Anterior cingulate cortex (tissue), 58 donors: ENCODE measurements at regions not wholly inside any gene's neighbourhood (a gene's known extent, or its start where the extent isn't known, plus 50 kb on each side); places are given as distances from the start of the nearest gene placed in this dataset.
"Not testable (repeated sequence)": the region's sequence is repeated elsewhere in the genome, so short reads cannot be mapped to it uniquely, and the experiment has no call there.

ENCODE experiments used
- DNase-seq, 58 donors: peaks; one replicate each; lab custom pipeline; 2025; lab: John Stamatoyannopoulos, UW

- DNase-seq: no peak
These were observed 415.7 kb upstream of the NDST4 start for GRCh38 chr4:115529126-115529525.

- DNase-seq: not testable (repeated sequence)
These were observed 406.1 kb upstream of the NDST4 start for GRCh38 chr4:115519476-115519875.

- no peak for DNase-seq
These were observed 402.4 kb upstream of the NDST4 start for GRCh38 chr4:115515772-115516171.

DNA sequence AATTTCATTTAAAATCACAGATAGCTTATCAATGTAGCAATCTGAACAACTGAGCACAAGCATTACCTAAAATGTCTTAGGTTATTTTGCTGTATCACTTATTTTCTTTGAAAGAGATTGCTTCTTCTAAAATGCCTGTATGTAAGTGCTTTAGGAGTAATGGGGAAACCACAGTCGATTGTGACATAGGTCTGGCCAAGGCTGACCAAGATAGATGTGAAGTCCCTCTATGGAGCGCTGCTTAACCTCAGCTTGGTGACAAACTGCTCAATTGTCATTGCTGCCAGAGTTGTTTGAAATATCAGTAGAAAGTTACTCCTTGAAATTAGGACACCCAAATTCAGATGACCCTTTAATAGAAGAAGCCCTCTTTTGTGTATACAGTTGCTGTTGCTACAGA lies 401.9 kb upstream of the NDST4 start:
- no peak for DNase-seq

GRCh38 chr4:115514675-115515074 lies 401.3 kb upstream of the NDST4 start:
- DNase-seq: no peak

DNA sequence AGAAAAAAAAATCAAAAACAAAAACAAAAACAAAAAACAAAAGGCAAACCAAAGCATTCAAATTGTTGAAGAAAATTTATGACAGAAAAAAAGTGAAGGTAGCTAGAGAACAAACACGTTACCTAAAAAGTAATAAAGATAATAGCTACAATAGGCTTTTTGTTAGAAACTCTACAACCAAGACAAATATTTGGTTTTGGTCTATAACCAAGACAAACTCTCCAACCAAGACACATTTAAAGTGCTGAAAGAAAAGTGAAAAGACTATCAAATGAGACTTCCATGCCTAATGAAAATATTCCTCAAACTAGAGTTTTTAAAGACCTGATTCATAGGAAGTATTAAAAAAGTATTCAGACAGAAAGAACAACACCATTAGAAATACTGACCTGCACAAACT lies 391.9 kb upstream of the NDST4 start:
- no peak for DNase-seq

- DNase-seq: no peak
These were observed 388.2 kb upstream of the NDST4 start for GRCh38 chr4:115501656-115502055.

DNA sequence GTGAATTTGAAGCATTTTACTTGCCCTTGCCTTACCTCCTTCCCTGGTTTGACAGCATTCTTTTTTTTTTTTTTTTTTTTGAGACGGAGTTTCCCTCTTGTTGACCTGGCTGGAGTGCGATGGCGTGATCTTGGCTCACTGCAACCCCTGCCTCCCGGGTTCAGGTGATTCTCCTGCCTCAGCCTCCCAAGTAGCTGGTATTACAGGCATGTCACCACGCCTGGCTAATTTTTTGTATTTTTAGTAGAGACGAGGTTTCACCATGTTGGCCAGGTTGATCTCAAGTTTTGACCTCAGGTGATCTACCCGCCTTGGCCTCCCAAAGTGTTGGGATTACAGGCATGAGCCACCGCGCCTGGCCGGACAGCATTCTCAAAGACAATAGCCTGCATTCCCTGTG lies 380.4 kb upstream of the NDST4 start:
- DNase-seq: not testable (repeated sequence)

GRCh38 chr4:115491686-115492085 lies 378.3 kb upstream of the NDST4 start:
- no peak for DNase-seq

GRCh38 chr4:115489279-115489678 lies 375.9 kb upstream of the NDST4 start:
- no peak for DNase-seq

- no peak for DNase-seq
These were observed 372.0 kb upstream of the NDST4 start for GRCh38 chr4:115485402-115485801.

GRCh38 chr4:115484479-115484878 lies 371.1 kb upstream of the NDST4 start:
- no peak for DNase-seq

- no peak for DNase-seq
These were observed 357.3 kb upstream of the NDST4 start for GRCh38 chr4:115470763-115471162.

GRCh38 chr4:115459301-115459700 lies 345.9 kb upstream of the NDST4 start:
- not testable (repeated sequence) for DNase-seq

DNA sequence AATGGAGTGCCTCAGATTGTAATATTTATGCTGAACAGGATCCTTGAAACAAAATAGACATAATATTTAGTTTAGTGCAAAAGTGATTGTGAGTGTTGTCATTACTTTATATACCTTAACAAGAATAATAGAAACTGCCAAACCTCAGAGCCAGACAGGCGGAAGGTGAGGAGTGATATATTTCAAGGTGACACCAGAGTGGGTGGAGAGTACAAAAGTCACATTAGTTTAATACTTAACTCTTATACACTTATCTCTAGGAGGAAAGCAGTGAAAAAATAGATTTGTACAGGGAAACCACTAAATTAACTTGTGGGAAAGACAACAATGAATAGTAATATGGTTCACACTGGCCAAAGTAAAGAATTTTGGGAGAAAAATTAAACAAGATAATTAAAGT lies 342.8 kb upstream of the NDST4 start:
- no peak for DNase-seq

DNA sequence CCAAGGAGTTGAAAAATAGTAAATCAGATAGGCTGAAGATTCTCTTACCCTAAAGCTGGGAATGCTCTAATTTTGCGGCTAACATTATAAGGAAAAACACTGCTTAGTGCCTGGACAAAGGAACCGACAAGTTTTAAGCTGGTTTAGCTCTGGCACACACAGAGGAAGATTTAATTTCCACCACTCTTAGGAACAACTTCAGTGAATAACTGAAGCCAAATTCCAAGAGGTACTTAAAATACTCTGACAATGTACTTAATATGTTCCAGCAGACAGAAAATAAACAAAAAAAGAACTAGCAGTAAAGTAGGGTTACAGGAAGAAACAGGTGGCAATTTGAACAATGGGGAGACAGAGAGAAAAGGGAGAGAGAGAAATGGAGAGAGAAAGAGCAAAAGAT lies 340.8 kb upstream of the NDST4 start:
- no peak for DNase-seq

DNA sequence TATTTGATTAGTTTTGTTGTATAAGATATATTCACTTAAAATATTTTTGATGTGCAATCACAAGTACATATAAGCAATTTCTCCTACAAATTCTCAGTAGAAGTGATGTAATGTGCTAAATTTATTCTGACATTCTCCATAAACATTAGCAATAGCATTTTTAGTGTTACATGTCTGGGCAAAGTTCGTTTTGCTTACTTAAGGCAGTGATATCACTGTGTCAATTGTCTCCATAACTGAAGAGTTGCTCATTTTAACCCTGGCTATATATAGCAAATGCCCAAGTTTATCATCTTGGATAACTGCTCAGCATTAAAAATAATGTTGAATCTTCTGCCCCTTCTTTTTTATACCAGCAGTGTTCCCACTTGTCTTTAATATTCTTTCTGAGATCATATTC lies 340.0 kb upstream of the NDST4 start:
- no peak for DNase-seq

GRCh38 chr4:115452229-115452628 lies 338.8 kb upstream of the NDST4 start:
- not testable (repeated sequence) for DNase-seq

GRCh38 chr4:115437739-115438138 lies 324.3 kb upstream of the NDST4 start:
- no peak for DNase-seq

- DNase-seq: no peak
These were observed 320.1 kb upstream of the NDST4 start for GRCh38 chr4:115433491-115433890.

- no peak for DNase-seq
These were observed 316.6 kb upstream of the NDST4 start for GRCh38 chr4:115430024-115430423.

DNA sequence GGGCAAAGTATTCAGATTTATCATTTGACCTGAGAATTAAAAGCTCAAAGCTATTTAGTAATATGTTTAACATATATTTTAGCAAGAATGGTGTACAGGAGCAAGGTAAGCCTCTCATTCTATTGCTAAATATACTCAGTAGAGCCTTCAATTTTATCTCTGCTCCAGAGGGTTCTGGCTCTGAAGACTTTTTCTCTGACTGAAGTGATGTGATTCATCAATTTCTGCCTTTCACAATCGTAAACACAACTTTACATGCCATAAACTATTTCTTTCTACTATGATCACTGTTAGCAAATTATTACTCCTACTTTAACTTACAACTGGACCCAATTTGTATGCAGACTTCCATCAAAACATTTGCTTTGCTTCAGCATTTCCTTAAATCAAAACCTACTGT lies 315.0 kb upstream of the NDST4 start:
- DNase-seq: no peak

DNA sequence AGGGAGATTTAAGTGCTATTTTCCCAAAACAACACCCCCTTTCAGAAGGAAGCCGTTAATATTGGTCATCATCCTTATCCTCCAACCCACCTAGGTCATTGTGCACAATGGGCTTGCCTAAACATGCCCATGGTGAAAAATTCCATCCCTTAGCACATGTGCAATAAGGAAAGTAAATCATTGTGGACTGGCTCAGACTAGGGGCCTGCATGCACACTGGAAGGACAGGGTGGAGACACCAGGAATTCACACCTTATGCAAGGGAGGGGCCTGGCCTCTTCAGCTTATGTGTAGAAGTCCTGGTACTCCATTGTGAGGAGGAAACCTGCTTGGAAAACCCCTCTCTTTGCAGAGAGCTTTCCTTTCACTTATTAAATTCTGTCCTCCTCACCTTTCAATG lies 311.4 kb upstream of the NDST4 start:
- DNase-seq: no peak
